ENCODE measurements at regions not wholly inside any gene's neighbourhood (a gene's known extent, or its start where the extent isn't known, plus 50 kb on each side); places are given as distances from the start of the nearest gene placed in this dataset.

GRCh38 chr12:9372202-9372601 lies 164.0 kb upstream of the PZP start:
- Mint-ChIP-seq H3K4me1 (no peaks in the 10 kb centered on the region), H3K27ac (ENCODE audit: unreplicated experiment) (no peak overlapping the region), H3K36me3 (ENCODE audit: low read depth) (no peaks in the 10 kb centered on the region), H3K27me3 (ENCODE audit: low read depth) (no peaks in the 10 kb centered on the region), H3K9me3 (no peaks in the 10 kb centered on the region), H3K4me3 (no peak overlapping the region)
- DNase-seq (ENCODE audit: low read depth, low spot score) = no peak
- peak; percentile 44 for TF ChIP-seq CTCF (conservative IDR thresholded peaks at IDR 0.05)

GRCh38 chr12:9367828-9368227 lies 159.6 kb upstream of the PZP start:
- Mint-ChIP-seq H3K4me1 (peaks cover 12% of the 10 kb centered on the region), H3K4me3 (no peak overlapping the region), H3K27me3 (ENCODE audit: low read depth) (no peaks in the 10 kb centered on the region), H3K36me3 (ENCODE audit: low read depth) (no peaks in the 10 kb centered on the region), H3K27ac (ENCODE audit: unreplicated experiment) (no peak overlapping the region), H3K9me3 (no peaks in the 10 kb centered on the region)
- no peak for DNase-seq (ENCODE audit: low read depth, low spot score)
- TF ChIP-seq CTCF (conservative IDR thresholded peaks at IDR 0.05) = no peak

- H3K9me3 Mint-ChIP-seq = no peaks in the 10 kb centered on the region
- H3K4me3 Mint-ChIP-seq = no peak overlapping the region
- no peak for DNase-seq (ENCODE audit: low read depth, low spot score)
- H3K36me3 Mint-ChIP-seq (ENCODE audit: low read depth) = no peaks in the 10 kb centered on the region
- peaks cover 12% of the 10 kb centered on the region for H3K4me1 Mint-ChIP-seq
- no peak overlapping the region for H3K27ac Mint-ChIP-seq (ENCODE audit: unreplicated experiment)
- H3K27me3 Mint-ChIP-seq (ENCODE audit: low read depth) = no peaks in the 10 kb centered on the region
- TF ChIP-seq CTCF (conservative IDR thresholded peaks at IDR 0.05) = no peak
Measured at GRCh38 chr12:9367201-9367600, 159.0 kb upstream of the PZP start.

- Mint-ChIP-seq H3K36me3 (ENCODE audit: low read depth) (peaks cover 2% of the 10 kb centered on the region), H3K4me3 (no peak overlapping the region), H3K9me3 (no peaks in the 10 kb centered on the region), H3K27me3 (ENCODE audit: low read depth) (no peaks in the 10 kb centered on the region), H3K27ac (ENCODE audit: unreplicated experiment) (no peak overlapping the region), H3K4me1 (peaks cover 12% of the 10 kb centered on the region)
- TF ChIP-seq CTCF (conservative IDR thresholded peaks at IDR 0.05) = no peak
- DNase-seq (ENCODE audit: low read depth, low spot score) = no peak
Measured at GRCh38 chr12:9365296-9365695, 157.1 kb upstream of the PZP start.

- Mint-ChIP-seq H3K36me3 (ENCODE audit: low read depth) (peaks cover 2% of the 10 kb centered on the region), H3K27ac (ENCODE audit: unreplicated experiment) (peak overlapping the region; percentile 0), H3K4me3 (no peak overlapping the region), H3K9me3 (no peaks in the 10 kb centered on the region), H3K27me3 (ENCODE audit: low read depth) (no peaks in the 10 kb centered on the region), H3K4me1 (peaks cover 12% of the 10 kb centered on the region)
- TF ChIP-seq CTCF (conservative IDR thresholded peaks at IDR 0.05) = no peak
- no peak for DNase-seq (ENCODE audit: low read depth, low spot score)
Measured at GRCh38 chr12:9364224-9365176, 156.3 kb upstream of the PZP start.

Data from neural crest cell (in vitro differentiated cells).